Nephron progenitor cell (in vitro differentiated cells): ENCODE measurements at regions not wholly inside any gene's neighbourhood (a gene's known extent, or its start where the extent isn't known, plus 50 kb on each side); places are given as distances from the start of the nearest gene placed in this dataset.

Experiments used
- DNase-seq: peaks from one replicate; pipeline ENCODE4 v3.0.0; 2021
- H3K27ac Mint-ChIP-seq: 2 replicates; pipeline ENCODE4 v1.8.0; 2021; ENCODE audit warnings: mild to moderate bottlenecking, moderate library complexity, mixed read lengths
- H3K27me3 Mint-ChIP-seq: 2 replicates; pipeline ENCODE4 v1.8.0; 2021; ENCODE audit warnings: mild to moderate bottlenecking, low read depth, mixed read lengths; ENCODE audit not compliant: poor library complexity
- H3K36me3 Mint-ChIP-seq: 2 replicates; pipeline ENCODE4 v1.8.0; 2021; ENCODE audit warnings: low read depth, mixed read lengths
- H3K4me1 Mint-ChIP-seq: 2 replicates; pipeline ENCODE4 v1.8.0; 2021; ENCODE audit warnings: mixed read lengths
- H3K4me3 Mint-ChIP-seq: 2 replicates; pipeline ENCODE4 v1.8.0; 2021; ENCODE audit warnings: mild to moderate bottlenecking, moderate library complexity, mixed read lengths
- H3K9me3 Mint-ChIP-seq: 2 replicates; pipeline ENCODE4 v1.8.0; 2021; ENCODE audit warnings: mild to moderate bottlenecking, moderate library complexity, mixed read lengths
- TF ChIP-seq, protein P1 (sequence below): fragments of 200-600 bp; sonication (generic); IDR thresholded peaks from 2 replicates; pipeline ENCODE4 v1.5.0; 2021; ENCODE audit warnings: antibody characterized with exemption

DNA sequence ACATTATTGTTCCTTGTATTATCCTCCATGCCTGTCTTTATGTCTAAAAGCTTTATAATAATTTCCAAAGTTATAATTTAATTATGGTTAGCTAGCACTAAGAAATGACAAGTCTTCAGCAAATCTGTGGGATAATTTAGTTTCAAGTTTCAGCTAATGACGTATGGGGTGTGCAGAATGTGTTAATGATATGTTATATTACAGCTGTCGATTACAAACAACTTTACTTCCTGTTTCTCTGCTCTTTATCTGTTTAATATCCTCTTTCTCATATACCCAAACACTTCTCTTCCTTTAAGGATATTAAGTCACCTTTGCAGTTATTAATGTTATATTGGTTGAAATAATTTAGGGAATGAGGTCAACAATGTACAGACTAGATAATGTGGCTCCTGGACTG lies 161.8 kb downstream of the CASP12 start:
- no peaks in the 10 kb centered on the region for H3K9me3 Mint-ChIP-seq

DNA sequence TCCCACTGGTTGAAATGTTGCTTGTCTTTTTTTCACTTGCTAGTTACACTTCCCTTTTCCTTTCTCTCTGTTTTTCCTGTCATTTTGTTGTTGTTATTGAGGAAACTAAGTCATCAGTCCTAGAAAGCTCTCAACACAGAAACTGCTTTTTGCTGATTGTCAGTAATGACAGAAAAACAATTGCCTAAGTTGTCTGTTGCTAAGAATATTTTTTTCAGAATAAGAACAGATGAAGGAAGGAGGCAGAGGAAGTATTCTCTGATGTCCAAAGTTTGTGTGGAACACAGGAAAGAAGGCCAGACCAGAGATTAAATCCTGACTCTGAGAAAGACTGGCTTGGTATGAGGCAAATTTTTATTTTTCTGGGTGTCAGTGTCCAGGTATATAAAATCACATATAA lies 163.3 kb downstream of the CASP12 start:
- no peaks in the 10 kb centered on the region for H3K9me3 Mint-ChIP-seq
- TF ChIP-seq, protein P1, sequence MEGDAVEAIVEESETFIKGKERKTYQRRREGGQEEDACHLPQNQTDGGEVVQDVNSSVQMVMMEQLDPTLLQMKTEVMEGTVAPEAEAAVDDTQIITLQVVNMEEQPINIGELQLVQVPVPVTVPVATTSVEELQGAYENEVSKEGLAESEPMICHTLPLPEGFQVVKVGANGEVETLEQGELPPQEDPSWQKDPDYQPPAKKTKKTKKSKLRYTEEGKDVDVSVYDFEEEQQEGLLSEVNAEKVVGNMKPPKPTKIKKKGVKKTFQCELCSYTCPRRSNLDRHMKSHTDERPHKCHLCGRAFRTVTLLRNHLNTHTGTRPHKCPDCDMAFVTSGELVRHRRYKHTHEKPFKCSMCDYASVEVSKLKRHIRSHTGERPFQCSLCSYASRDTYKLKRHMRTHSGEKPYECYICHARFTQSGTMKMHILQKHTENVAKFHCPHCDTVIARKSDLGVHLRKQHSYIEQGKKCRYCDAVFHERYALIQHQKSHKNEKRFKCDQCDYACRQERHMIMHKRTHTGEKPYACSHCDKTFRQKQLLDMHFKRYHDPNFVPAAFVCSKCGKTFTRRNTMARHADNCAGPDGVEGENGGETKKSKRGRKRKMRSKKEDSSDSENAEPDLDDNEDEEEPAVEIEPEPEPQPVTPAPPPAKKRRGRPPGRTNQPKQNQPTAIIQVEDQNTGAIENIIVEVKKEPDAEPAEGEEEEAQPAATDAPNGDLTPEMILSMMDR, result no peak
- H3K27me3 Mint-ChIP-seq, result no peaks in the 10 kb centered on the region
- DNase-seq, result no peak
- H3K4me1 Mint-ChIP-seq, result peaks cover 5% of the 10 kb centered on the region
- H3K36me3 Mint-ChIP-seq, result no peaks in the 10 kb centered on the region
- no peak overlapping the region for H3K4me3 Mint-ChIP-seq
- H3K27ac Mint-ChIP-seq, result no peak overlapping the region

More for the DNA sequence above, 161.8 kb downstream of the CASP12 start:
- Mint-ChIP-seq H3K27ac (no peak overlapping the region), H3K27me3 (no peaks in the 10 kb centered on the region), H3K4me1 (peaks cover 8% of the 10 kb centered on the region), H3K4me3 (no peak overlapping the region), H3K36me3 (no peaks in the 10 kb centered on the region)
- DNase-seq, result no peak
- TF ChIP-seq, protein P1, result no peak

GRCh38 chr11:104731890-104732289 lies 166.4 kb downstream of the CASP12 start:
- H3K4me3 Mint-ChIP-seq, result no peak overlapping the region
- no peaks in the 10 kb centered on the region for H3K4me1 Mint-ChIP-seq
- TF ChIP-seq, protein P1, result no peak
- H3K9me3 Mint-ChIP-seq, result no peaks in the 10 kb centered on the region
- H3K27ac Mint-ChIP-seq, result no peak overlapping the region
- DNase-seq, result no peak
- H3K36me3 Mint-ChIP-seq, result no peaks in the 10 kb centered on the region
- H3K27me3 Mint-ChIP-seq, result no peaks in the 10 kb centered on the region

DNA sequence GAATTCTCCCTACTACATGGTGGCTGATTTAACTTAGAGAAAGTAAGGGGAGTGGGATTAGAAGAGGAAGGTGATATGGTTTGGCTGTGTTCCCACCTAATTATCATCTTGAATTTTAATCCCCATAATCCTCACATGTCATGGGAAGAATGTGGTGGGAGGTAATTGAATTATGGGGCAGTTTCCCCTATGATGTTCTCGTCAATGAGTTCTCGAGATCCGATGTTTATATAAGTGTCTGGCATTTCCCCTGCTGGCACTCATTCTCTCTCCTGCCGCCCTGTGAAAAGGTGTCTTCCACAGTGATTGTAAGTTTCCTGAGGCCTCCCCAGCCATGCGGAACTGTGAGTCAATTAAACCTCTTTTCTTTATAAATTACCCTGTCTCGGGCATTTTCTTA lies 169.3 kb downstream of the CASP12 start:
- no peak for DNase-seq
- Mint-ChIP-seq H3K4me1 (no peaks in the 10 kb centered on the region), H3K36me3 (no peaks in the 10 kb centered on the region), H3K27me3 (no peaks in the 10 kb centered on the region), H3K27ac (no peak overlapping the region), H3K9me3 (peaks cover 3% of the 10 kb centered on the region), H3K4me3 (no peak overlapping the region)
- TF ChIP-seq, protein P1, result no peak

DNA sequence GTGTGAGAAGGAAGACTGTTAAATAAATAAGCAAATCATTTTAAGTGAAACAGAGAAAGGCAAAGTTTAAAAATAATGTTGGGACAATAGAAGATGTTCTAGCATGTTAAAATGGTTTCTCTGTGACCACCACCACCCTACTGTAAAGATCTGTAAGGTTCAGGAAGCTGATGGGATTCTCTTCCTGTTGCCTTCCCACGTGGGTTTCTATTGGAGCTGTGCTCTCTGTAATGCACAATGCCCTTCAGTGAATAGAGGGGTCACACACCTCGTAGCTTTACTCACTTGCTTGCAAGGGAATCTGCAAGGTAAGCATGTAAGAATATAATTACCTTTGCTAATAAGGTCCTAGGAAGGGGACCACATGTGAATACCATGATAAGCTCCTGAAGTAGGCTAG lies 170.5 kb downstream of the CASP12 start:
- peaks cover 14% of the 10 kb centered on the region for H3K9me3 Mint-ChIP-seq
- H3K4me1 Mint-ChIP-seq, result no peaks in the 10 kb centered on the region
- TF ChIP-seq, protein P1, result no peak
- no peak for DNase-seq
- H3K36me3 Mint-ChIP-seq, result no peaks in the 10 kb centered on the region
- no peaks in the 10 kb centered on the region for H3K27me3 Mint-ChIP-seq
- H3K4me3 Mint-ChIP-seq, result no peak overlapping the region
- no peak overlapping the region for H3K27ac Mint-ChIP-seq

GRCh38 chr11:104727095-104727494 lies 171.2 kb downstream of the CASP12 start:
- Mint-ChIP-seq H3K4me3 (no peak overlapping the region), H3K27me3 (no peaks in the 10 kb centered on the region), H3K27ac (no peak overlapping the region), H3K4me1 (no peaks in the 10 kb centered on the region), H3K36me3 (no peaks in the 10 kb centered on the region), H3K9me3 (peaks cover 17% of the 10 kb centered on the region)
- TF ChIP-seq, protein P1, result no peak
- DNase-seq, result no peak
